HCT116 (cell line): ENCODE measurements at regions not wholly inside any gene's neighbourhood (a gene's known extent, or its start where the extent isn't known, plus 50 kb on each side); places are given as distances from the start of the nearest gene placed in this dataset.

Experiments
- ATAC-seq: fragments of 200-7000 bp; cut with Tn5 transposase; 2 replicates; pipeline ENCODE4 v1.9.1; 2020; ENCODE audit warnings: mild to moderate bottlenecking, moderate library complexity
- BruUV-seq: library from RNA; stranded (reverse); fragments of 400-500 nt; replicated peaks from 2 replicates; lab custom pipeline; 2021; lab: Mats Ljungman, UMichigan
- CTCF ChIA-PET: fragments of 300-600 bp; sonication (Branson Sonifier 250); formaldehyde crosslinking; loops from one replicate; lab custom pipeline; 2021; ENCODE audit warnings: antibody characterized with exemption; lab: Charles Lee
- POLR2A ChIA-PET: fragments of 300-600, 350-600 bp; sonication (Branson Sonifier 250); formaldehyde crosslinking; loops from one replicate; lab custom pipeline; 2021; ENCODE audit warnings: antibody characterized with exemption; lab: Charles Lee
- RAD21 ChIA-PET, 2 experiments: fragments of 300-600 bp; sonication (Branson Sonifier 250); formaldehyde crosslinking; loops; one replicate each; lab custom pipeline; 2023; ENCODE audit warnings: low total read pairs in 2 of 2; ENCODE audit not compliant: uncharacterized antibody in 2 of 2, unreplicated experiment in 2 of 2, low non-redundant PET in 1 of 2; lab: Charles Lee
- DNase-seq: peaks from one replicate; pipeline ENCODE4 v3.0.0-alpha.2; 2010; ENCODE audit warnings: low read depth, low spot score
- H2AFZ ChIP-seq: fragments of 200-600 bp; shearing (Covaris generic), sonication (generic); 2 replicates; pipeline ENCODE4 v1.6.1; 2017; ENCODE audit warnings: low read depth, mixed run types, mixed read lengths, antibody characterized with exemption, low read length; ENCODE audit not compliant: poor library complexity, severe bottlenecking
- H3K27ac ChIP-seq: 2 replicates; pipeline ENCODE4 v1.5.1; 2012; ENCODE audit warnings: low read depth, low read length
- H3K27me3 ChIP-seq: fragments of 200-600 bp; sonication (generic); 2 replicates; pipeline ENCODE4 v1.6.1; 2016; ENCODE audit warnings: mixed run types, low read length, mixed read lengths; ENCODE audit not compliant: insufficient read depth
- H3K36me3 ChIP-seq, 2 experiments: fragments of 200-500 bp in 1 of 2; fragments of 200-600 bp in 1 of 2; sonication (Bioruptor generic) in 1 of 2; sonication (generic) in 1 of 2; 2 replicates each; pipeline versions ENCODE4 v1.5.1 to v1.6.1; 2014 to 2016; ENCODE audit warnings: low read length in 2 of 2, inconsistent platforms in 1 of 2, mixed read lengths in 1 of 2, mixed run types in 1 of 2; ENCODE audit not compliant: insufficient read depth in 2 of 2, control insufficient read depth in 1 of 2
- H3K4me1 ChIP-seq, 2 experiments: fragments of 200-600 bp in 1 of 2; sonication (generic) in 1 of 2; 2 replicates each; pipeline versions ENCODE4 v1.5.1 to v1.6.1; 2012 to 2017; ENCODE audit warnings: low read length in 2 of 2, inconsistent platforms in 1 of 2, mild to moderate bottlenecking in 1 of 2, mixed read lengths in 1 of 2, mixed run types in 1 of 2, moderate library complexity in 1 of 2; ENCODE audit not compliant: insufficient read depth in 2 of 2, control insufficient read depth in 1 of 2
- H3K4me2 ChIP-seq: fragments of 200-600 bp; sonication (generic); 2 replicates; pipeline ENCODE4 v1.6.1; 2017; ENCODE audit warnings: mixed run types, low read length, mixed read lengths
- H3K4me3 ChIP-seq, 2 experiments: fragments of 200-600 bp in 1 of 2; sonication (generic) in 1 of 2; replicated peaks in 1 of 2; 2 replicates each; pipeline ENCODE4 v1.5.1; 2011 to 2016; ENCODE audit warnings: low read length in 2 of 2, control low read depth in 1 of 2, low read depth in 1 of 2, mild to moderate bottlenecking in 1 of 2, mixed read lengths in 1 of 2, mixed run types in 1 of 2
- H3K79me2 ChIP-seq: fragments of 200-600 bp; sonication (generic); 2 replicates; pipeline ENCODE4 v1.6.1; 2017; ENCODE audit warnings: mild to moderate bottlenecking, mixed run types, low read length, moderate library complexity, mixed read lengths; ENCODE audit not compliant: insufficient read depth
- H3K9ac ChIP-seq: fragments of 200-600 bp; sonication (generic); 2 replicates; pipeline ENCODE4 v1.6.1; 2016; ENCODE audit warnings: low read length, mixed read lengths
- H3K9me2 ChIP-seq: fragments of 200-600 bp; sonication (generic), shearing (Covaris generic); 2 replicates; pipeline ENCODE4 v1.6.1; 2017; ENCODE audit warnings: mixed run types, mild to moderate bottlenecking, moderate library complexity; ENCODE audit not compliant: insufficient read depth
- H3K9me3 ChIP-seq, 2 experiments: fragments of 200-500 bp in 1 of 2; fragments of 200-600 bp in 1 of 2; sonication (Bioruptor generic) in 1 of 2; sonication (generic) in 1 of 2; 2 replicates each; pipeline ENCODE4 v1.6.1; 2014 to 2017; ENCODE audit warnings: low read length in 2 of 2, mixed read lengths in 2 of 2, inconsistent platforms in 1 of 2, low read depth in 1 of 2, mild to moderate bottlenecking in 1 of 2, mixed run types in 1 of 2, moderate library complexity in 1 of 2; ENCODE audit not compliant: control insufficient read depth in 1 of 2, insufficient read depth in 1 of 2
- H4K20me1 ChIP-seq: fragments of 200-600 bp; sonication (generic), shearing (Covaris generic); 2 replicates; pipeline ENCODE4 v1.6.1; 2017; ENCODE audit warnings: mixed run types, mild to moderate bottlenecking, moderate library complexity; ENCODE audit not compliant: insufficient read depth
- CEBPB ChIP-seq: IDR thresholded peaks from 2 replicates; pipeline ENCODE4 v1.6.1; 2012; ENCODE audit warnings: low read depth
- EGR1 ChIP-seq: IDR thresholded peaks from 2 replicates; pipeline ENCODE4 v1.6.1; 2012; ENCODE audit warnings: low read depth
- EZH2 ChIP-seq: fragments of 200-600 bp; sonication (generic); IDR thresholded peaks from 2 replicates; pipeline ENCODE4 v1.6.1; 2017; ENCODE audit warnings: antibody characterized with exemption, mixed run types
- FOSL1 ChIP-seq: IDR thresholded peaks from 2 replicates; pipeline ENCODE4 v1.6.1; 2012; ENCODE audit warnings: low read depth
- JUND ChIP-seq: IDR thresholded peaks from 2 replicates; pipeline ENCODE4 v1.6.1; 2012
- MAX ChIP-seq: IDR thresholded peaks from 2 replicates; pipeline ENCODE4 v1.6.1; 2012
- POLR2A ChIP-seq: IDR thresholded peaks from 2 replicates; pipeline ENCODE4 v1.7.0; 2011; ENCODE audit warnings: borderline replicate concordance; ENCODE audit not compliant: insufficient read depth, insufficient read length; ENCODE audit errors: extremely low read depth
- POLR2AphosphoS5 ChIP-seq: IDR thresholded peaks from 2 replicates; pipeline ENCODE4 v1.6.1; 2011; ENCODE audit warnings: mild to moderate bottlenecking, low read depth, low read length, moderate library complexity
- RAD21 ChIP-seq: IDR thresholded peaks from 2 replicates; pipeline ENCODE4 v1.6.1; 2012; ENCODE audit warnings: low read depth, mild to moderate bottlenecking
- REST ChIP-seq: IDR thresholded peaks from 2 replicates; pipeline ENCODE4 v1.6.1; 2012; ENCODE audit warnings: low read depth
- SIN3A ChIP-seq: IDR thresholded peaks from 2 replicates; pipeline ENCODE4 v1.6.1; 2012; ENCODE audit warnings: low read depth
- SP1 ChIP-seq: IDR thresholded peaks from 2 replicates; pipeline ENCODE4 v1.6.1; 2012; ENCODE audit warnings: low read depth
- TCF7L2 ChIP-seq: IDR thresholded peaks from 2 replicates; pipeline ENCODE4 v1.7.0; 2011; ENCODE audit warnings: borderline replicate concordance, inconsistent platforms; ENCODE audit not compliant: insufficient read depth, insufficient read length; ENCODE audit errors: extremely low read depth
- YY1 ChIP-seq: IDR thresholded peaks from 2 replicates; pipeline ENCODE4 v1.6.1; 2011; ENCODE audit warnings: low read length, low read depth, moderate library complexity, mild to moderate bottlenecking; ENCODE audit not compliant: insufficient replicate concordance; ENCODE audit errors: extremely low read depth
- ZNF274 ChIP-seq: fragments of 200-500 bp; sonication (Bioruptor generic); IDR thresholded peaks from 2 replicates; pipeline ENCODE4 v1.6.1; 2014; ENCODE audit warnings: mild to moderate bottlenecking, low read depth, low read length, inconsistent platforms
- intact Hi-C: fragments of 100-400 bp; cut with micrococcal nuclease; formaldehyde crosslinking; loops from 2 replicates; pipeline ENCODE4 v1.10.0; 2022
- TF ChIP-seq, protein P1 (sequence below): IDR thresholded peaks from 2 replicates; pipeline ENCODE4 v1.6.1; 2012

DNA sequence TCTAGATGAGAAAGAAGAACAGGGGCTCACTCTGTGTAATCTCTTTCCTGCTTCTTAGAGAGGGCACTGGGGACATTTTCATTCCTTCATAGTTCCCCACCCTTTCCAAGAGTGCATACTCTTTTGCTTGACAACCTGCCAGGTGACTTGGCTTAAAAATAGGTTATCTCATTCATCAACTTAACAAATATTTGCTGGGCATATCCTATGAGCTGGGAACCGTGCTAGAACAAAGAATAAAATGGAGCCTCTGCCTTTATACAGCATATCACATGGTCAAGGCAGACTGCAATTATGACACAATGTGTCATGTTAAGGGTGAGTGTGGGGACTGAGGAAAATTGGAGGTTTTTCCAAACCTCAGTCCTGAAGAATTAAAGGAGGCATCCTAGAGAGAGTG, 209.8 kb upstream of the FOXA2 start:
- ATAC-seq = no peak
- H3K4me2 ChIP-seq = no peak overlapping the region
- DNase-seq = no peak
- intact Hi-C loops = loop anchor here (10.0 kb wide), 1 partner anchor 81 kb away; no protein-coding TSS in a partner anchor
- ChIA-PET CTCF (no interaction called here), POLR2A (no interaction called here), RAD21 (no interaction called here)
- H3K27me3 ChIP-seq = no peaks in the 10 kb centered on the region
- H3K9ac ChIP-seq = no peak overlapping the region
- no peaks in the 10 kb centered on the region for H4K20me1 ChIP-seq
- H3K27ac ChIP-seq = no peak overlapping the region
- H3K4me1 ChIP-seq = peaks cover 0 to 42% of the 10 kb centered on the region in 2 experiments; a peak in 3 of 4 replicates
- no TSS peak for BruUV-seq
- TF ChIP-seq POLR2AphosphoS5 (no peak), POLR2A (no peak), TCF7L2 (no peak), EZH2 (no peak), YY1 (no peak), SP1 (no peak), ZNF274 (no peak), JUND (no peak)
- TF ChIP-seq, protein P1, sequence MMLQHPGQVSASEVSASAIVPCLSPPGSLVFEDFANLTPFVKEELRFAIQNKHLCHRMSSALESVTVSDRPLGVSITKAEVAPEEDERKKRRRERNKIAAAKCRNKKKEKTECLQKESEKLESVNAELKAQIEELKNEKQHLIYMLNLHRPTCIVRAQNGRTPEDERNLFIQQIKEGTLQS = no peak
- H3K79me2 ChIP-seq = no peaks in the 10 kb centered on the region
- no peak overlapping the region for H3K4me3 ChIP-seq
- H3K9me2 ChIP-seq = no peaks in the 10 kb centered on the region
- H3K9me3 ChIP-seq = no peaks in the 10 kb centered on the region
- no peak overlapping the region for H2AFZ ChIP-seq
- no peaks in the 10 kb centered on the region for H3K36me3 ChIP-seq

DNA sequence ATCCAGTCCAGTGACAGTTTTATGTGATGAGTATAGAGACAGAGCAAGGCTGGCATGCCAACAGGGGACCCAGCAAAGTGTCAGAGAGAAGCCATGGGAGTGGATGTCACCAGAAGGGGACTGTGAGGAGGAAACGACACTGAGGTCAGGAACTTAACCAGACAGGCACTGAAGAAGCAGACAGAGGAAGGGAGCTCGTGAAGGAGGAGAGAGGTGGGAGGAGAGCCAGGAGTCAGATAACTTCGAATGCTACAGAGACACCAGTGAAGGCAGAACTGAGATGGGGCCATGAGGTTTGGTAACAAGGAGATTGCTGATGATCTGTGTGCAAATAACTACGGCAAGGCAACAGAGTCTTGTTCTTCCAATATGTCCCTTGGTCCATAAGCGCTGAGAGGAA, 211.1 kb upstream of the FOXA2 start:
- Histone ChIP-seq H3K9ac (no peak overlapping the region), H2AFZ (no peak overlapping the region), H3K27me3 (no peaks in the 10 kb centered on the region; the same call in 1 of the 2 replicates), H3K4me1 (peaks cover 0 to 42% of the 10 kb centered on the region in 2 experiments; a peak in 3 of 4 replicates), H3K36me3 (no peaks in the 10 kb centered on the region), H4K20me1 (no peaks in the 10 kb centered on the region), H3K9me2 (no peaks in the 10 kb centered on the region)
- CTCF ChIA-PET = no interaction called here
- intact Hi-C loops = loop anchor here (10.0 kb wide), 1 partner anchor 79 kb away; no protein-coding TSS in a partner anchor
- BruUV-seq = no TSS peak
- ATAC-seq = peak; percentile 20; the same call in 1 of the 2 replicates
- TF ChIP-seq MAX (no peak), RAD21 (no peak), ZNF274 (no peak), EZH2 (no peak), REST (no peak), CEBPB (no peak), SIN3A (no peak), TCF7L2 (no peak), EGR1 (no peak), SP1 (no peak), FOSL1 (no peak)
- TF ChIP-seq, protein P1 = no peak
- TF ChIP-seq, all 23 proteins: peak for 0
- ChIA-PET POLR2A (no interaction called here), RAD21 (no interaction called here)
- Histone ChIP-seq H3K9me3 (no peaks in the 10 kb centered on the region), H3K4me2 (peak overlapping the region; percentile 46), H3K79me2 (no peaks in the 10 kb centered on the region), H3K4me3 (no peak overlapping the region), H3K27ac (no peak overlapping the region)
- no peak for DNase-seq
